ENCODE measurements at regions not wholly inside any gene's neighbourhood (a gene's known extent, or its start where the extent isn't known, plus 50 kb on each side); places are given as distances from the start of the nearest gene placed in this dataset.

- Mint-ChIP-seq H3K27ac (no peak overlapping the region), H3K4me1 (ENCODE audit: unreplicated experiment) (no peaks in the 10 kb centered on the region), H3K9me3 (no peaks in the 10 kb centered on the region), H3K4me3 (no peak overlapping the region), H3K27me3 (no peaks in the 10 kb centered on the region), H3K36me3 (no peaks in the 10 kb centered on the region)
- TF ChIP-seq CTCF (conservative IDR thresholded peaks at IDR 0.05) = no peak
- DNase-seq (ENCODE audit: extremely low spot score, unreplicated experiment) = no peak
These were observed 620.1 kb downstream of the OLFM4 start for GRCh38 chr13:53648673-53649072.

GRCh38 chr13:53672005-53672404, 643.4 kb downstream of the OLFM4 start:
- no peak for DNase-seq (ENCODE audit: extremely low spot score, unreplicated experiment)
- Mint-ChIP-seq H3K27me3 (no peaks in the 10 kb centered on the region), H3K27ac (no peak overlapping the region), H3K4me1 (ENCODE audit: unreplicated experiment) (no peaks in the 10 kb centered on the region), H3K4me3 (no peak overlapping the region), H3K36me3 (no peaks in the 10 kb centered on the region), H3K9me3 (no peaks in the 10 kb centered on the region)
- TF ChIP-seq CTCF (conservative IDR thresholded peaks at IDR 0.05) = no peak

GRCh38 chr13:53683146-53683545, 654.5 kb downstream of the OLFM4 start:
- no peak for DNase-seq (ENCODE audit: extremely low spot score, unreplicated experiment)

GRCh38 chr13:53683608-53684007, 655.0 kb downstream of the OLFM4 start:
- Mint-ChIP-seq H3K9me3 (no peaks in the 10 kb centered on the region), H3K27me3 (no peaks in the 10 kb centered on the region), H3K27ac (no peak overlapping the region), H3K36me3 (no peaks in the 10 kb centered on the region), H3K4me3 (no peak overlapping the region), H3K4me1 (ENCODE audit: unreplicated experiment) (no peaks in the 10 kb centered on the region)
- no peak for TF ChIP-seq CTCF (conservative IDR thresholded peaks at IDR 0.05)
- no peak for DNase-seq (ENCODE audit: extremely low spot score, unreplicated experiment)

More at GRCh38 chr13:53683146-53683545, 654.5 kb downstream of the OLFM4 start:
- Mint-ChIP-seq H3K27me3 (no peaks in the 10 kb centered on the region), H3K9me3 (no peaks in the 10 kb centered on the region), H3K36me3 (no peaks in the 10 kb centered on the region), H3K27ac (no peak overlapping the region), H3K4me3 (no peak overlapping the region), H3K4me1 (ENCODE audit: unreplicated experiment) (no peaks in the 10 kb centered on the region)
- TF ChIP-seq CTCF (conservative IDR thresholded peaks at IDR 0.05) = no peak

GRCh38 chr13:53691417-53691816, 662.8 kb downstream of the OLFM4 start:
- Mint-ChIP-seq H3K36me3 (no peaks in the 10 kb centered on the region), H3K4me3 (no peak overlapping the region), H3K27me3 (no peaks in the 10 kb centered on the region), H3K4me1 (ENCODE audit: unreplicated experiment) (peaks cover 7% of the 10 kb centered on the region), H3K27ac (no peak overlapping the region), H3K9me3 (no peaks in the 10 kb centered on the region)
- TF ChIP-seq CTCF (conservative IDR thresholded peaks at IDR 0.05) = no peak
- no peak for DNase-seq (ENCODE audit: extremely low spot score, unreplicated experiment)
